RCC 7860 (cell line): ENCODE measurements at regions not wholly inside any gene's neighbourhood (a gene's known extent, or its start where the extent isn't known, plus 50 kb on each side); places are given as distances from the start of the nearest gene placed in this dataset.
"Not testable (repeated sequence)": the region's sequence is repeated elsewhere in the genome, so short reads cannot be mapped to it uniquely, and the experiment has no call there.

Experiments used
- DNase-seq: peaks from one replicate; pipeline ENCODE4 v3.0.0-alpha.2; 2015; ENCODE audit warnings: low spot score
- FAIRE-seq: peaks from 2 replicates; lab custom pipeline; 2012; peaks lifted over from hg19 to GRCh38; lab: Jason Lieb, UNC

GRCh38 chr6:120274547-120274946, 925.0 kb upstream of the MAN1A1 start:
- FAIRE-seq (no peak), DNase-seq (no peak)

GRCh38 chr6:120273411-120273810, 923.9 kb upstream of the MAN1A1 start:
- DNase-seq (no peak), FAIRE-seq (no peak)

- no peak for DNase-seq
- FAIRE-seq = no peak
Observed at GRCh38 chr6:120272038-120272437, 922.5 kb upstream of the MAN1A1 start.

GRCh38 chr6:120268256-120268655, 918.7 kb upstream of the MAN1A1 start:
- FAIRE-seq = not testable (repeated sequence)

GRCh38 chr6:120262354-120262753, 912.8 kb upstream of the MAN1A1 start:
- no peak for FAIRE-seq
- no peak for DNase-seq

More at GRCh38 chr6:120268256-120268655, 918.7 kb upstream of the MAN1A1 start:
- not testable (repeated sequence) for DNase-seq

- FAIRE-seq = no peak
- no peak for DNase-seq
Observed at GRCh38 chr6:120260636-120261035, 911.1 kb upstream of the MAN1A1 start.

- FAIRE-seq = no peak
Observed at GRCh38 chr6:120254651-120255050, 905.1 kb upstream of the MAN1A1 start.

GRCh38 chr6:120248451-120248850, 898.9 kb upstream of the MAN1A1 start:
- no peak for FAIRE-seq
- DNase-seq = no peak

More at GRCh38 chr6:120254651-120255050, 905.1 kb upstream of the MAN1A1 start:
- no peak for DNase-seq

GRCh38 chr6:120237221-120237620, 887.7 kb upstream of the MAN1A1 start:
- no peak for FAIRE-seq

GRCh38 chr6:120230008-120230407, 880.4 kb upstream of the MAN1A1 start:
- no peak for FAIRE-seq
- no peak for DNase-seq

More at GRCh38 chr6:120237221-120237620, 887.7 kb upstream of the MAN1A1 start:
- DNase-seq = no peak

- no peak for DNase-seq
- FAIRE-seq = no peak
Observed at GRCh38 chr6:120228297-120228696, 878.7 kb upstream of the MAN1A1 start.

GRCh38 chr6:120219339-120219738, 869.8 kb upstream of the MAN1A1 start:
- DNase-seq = no peak
- no peak for FAIRE-seq

- FAIRE-seq (no peak), DNase-seq (no peak)
Observed at GRCh38 chr6:120214088-120214499, 864.5 kb upstream of the MAN1A1 start.

GRCh38 chr6:120211955-120212792, 862.6 kb upstream of the MAN1A1 start:
- FAIRE-seq (no peak), DNase-seq (peak; percentile 30)

- DNase-seq = no peak
- FAIRE-seq = no peak
Observed at GRCh38 chr6:120202878-120203277, 853.3 kb upstream of the MAN1A1 start.

- FAIRE-seq = no peak
- DNase-seq = no peak
Observed at GRCh38 chr6:120200853-120201252, 851.3 kb upstream of the MAN1A1 start.

GRCh38 chr6:120198033-120198432, 848.5 kb upstream of the MAN1A1 start:
- DNase-seq (peak; percentile 78), FAIRE-seq (peak; percentile 62)

GRCh38 chr6:120186080-120186479, 836.5 kb upstream of the MAN1A1 start:
- DNase-seq (no peak), FAIRE-seq (no peak)

- FAIRE-seq (no peak), DNase-seq (no peak)
Observed at GRCh38 chr6:120173250-120173649, 823.7 kb upstream of the MAN1A1 start.

- no peak for DNase-seq
- FAIRE-seq = no peak
Observed at GRCh38 chr6:120164531-120164930, 815.0 kb upstream of the MAN1A1 start.

GRCh38 chr6:120157873-120158272, 808.3 kb upstream of the MAN1A1 start:
- no peak for DNase-seq
- FAIRE-seq = no peak

- DNase-seq (no peak), FAIRE-seq (no peak)
Observed at GRCh38 chr6:120147071-120147871, 797.7 kb upstream of the MAN1A1 start.
